GM19438 (cell line): ENCODE measurements at regions not wholly inside any gene's neighbourhood (a gene's known extent, or its start where the extent isn't known, plus 50 kb on each side); places are given as distances from the start of the nearest gene placed in this dataset.
A peak's percentile ranks its signal among the peaks of the same experiment; 100 is the strongest.

Experiments used
- ATAC-seq: cut with Tn5 transposase; IDR thresholded peaks from one replicate; pipeline ENCODE4 v1.9.1; 2021; ENCODE audit warnings: low read depth; ENCODE audit not compliant: unreplicated experiment

DNA sequence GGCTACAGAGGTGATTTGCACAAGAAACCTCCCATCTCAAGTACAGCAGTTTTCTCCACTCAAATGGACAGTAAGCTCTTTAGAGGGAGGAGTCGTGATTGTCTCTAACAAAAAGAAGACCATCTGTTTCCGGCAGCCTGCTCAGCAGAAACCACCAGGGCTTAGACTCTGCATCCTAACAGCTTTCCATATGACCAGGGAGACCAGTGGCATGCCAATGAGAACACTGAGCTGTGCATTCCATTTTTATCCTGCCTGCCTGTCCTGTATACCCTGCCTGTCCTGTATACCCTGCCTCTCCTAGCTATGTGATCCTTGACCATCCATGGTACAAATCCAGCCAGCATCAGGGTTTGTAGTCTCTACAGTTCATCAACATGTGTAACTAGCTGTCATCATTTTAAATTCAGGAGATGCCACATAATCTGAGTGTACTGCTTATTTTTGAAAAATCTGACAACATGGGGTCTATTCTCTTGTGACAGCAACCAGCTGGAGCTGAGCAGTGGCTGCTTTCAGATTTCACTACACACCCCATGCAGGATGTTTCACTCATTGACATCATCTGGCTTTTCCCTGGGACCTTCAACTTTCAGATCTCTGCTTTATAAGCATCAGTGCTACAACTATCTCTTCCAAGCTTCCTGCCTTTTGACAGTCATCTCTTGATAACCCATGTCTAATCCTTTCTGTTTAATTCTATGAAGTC is 50.5 kb upstream of the POU2AF2 start:
- ATAC-seq, result no peak

DNA sequence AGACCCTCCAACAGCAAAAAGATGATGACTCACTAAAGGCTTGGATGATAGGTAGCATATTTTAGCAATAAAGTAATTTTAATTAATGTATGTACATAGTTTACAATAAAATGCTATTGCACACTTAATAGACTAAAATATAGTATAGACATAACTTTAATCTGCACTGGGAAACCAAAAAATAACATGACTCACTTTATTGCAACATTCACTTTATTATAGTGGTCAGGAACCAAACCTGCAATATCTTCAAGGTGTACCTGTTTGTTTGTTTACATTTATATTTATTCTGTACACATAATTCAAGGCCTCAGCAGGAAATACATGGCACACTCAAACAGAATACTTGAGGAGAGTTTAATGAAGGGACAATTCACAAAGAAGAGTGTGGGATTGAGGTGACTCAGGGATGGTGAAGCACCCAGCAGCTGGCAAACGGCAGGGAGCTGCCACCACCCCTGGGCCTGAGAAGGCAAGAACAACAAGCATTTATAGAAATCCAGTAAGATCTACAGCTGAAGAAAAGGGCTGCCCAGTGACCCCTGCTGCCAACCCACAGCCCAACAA is 51.5 kb upstream of the POU2AF2 start:
- no peak for ATAC-seq

DNA sequence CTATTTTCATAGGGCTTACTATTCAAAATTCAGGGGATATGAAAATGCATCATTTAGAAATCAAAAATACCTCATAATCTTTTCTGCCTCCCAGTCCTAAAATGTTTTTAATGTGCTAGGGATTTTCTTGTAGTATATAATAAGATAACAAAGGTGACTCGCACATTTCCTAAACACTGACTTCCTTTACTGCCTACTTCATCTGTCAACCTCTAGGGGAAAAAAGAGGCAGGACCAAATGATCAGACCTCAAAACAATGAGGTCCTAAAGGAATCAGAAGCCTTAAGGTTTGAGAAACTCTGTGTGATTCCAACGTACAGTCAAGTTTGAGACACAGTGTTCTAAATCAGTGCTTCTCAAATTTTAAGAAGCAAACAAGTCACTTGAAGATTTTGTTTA is 56.1 kb upstream of the POU2AF2 start:
- no peak for ATAC-seq

DNA sequence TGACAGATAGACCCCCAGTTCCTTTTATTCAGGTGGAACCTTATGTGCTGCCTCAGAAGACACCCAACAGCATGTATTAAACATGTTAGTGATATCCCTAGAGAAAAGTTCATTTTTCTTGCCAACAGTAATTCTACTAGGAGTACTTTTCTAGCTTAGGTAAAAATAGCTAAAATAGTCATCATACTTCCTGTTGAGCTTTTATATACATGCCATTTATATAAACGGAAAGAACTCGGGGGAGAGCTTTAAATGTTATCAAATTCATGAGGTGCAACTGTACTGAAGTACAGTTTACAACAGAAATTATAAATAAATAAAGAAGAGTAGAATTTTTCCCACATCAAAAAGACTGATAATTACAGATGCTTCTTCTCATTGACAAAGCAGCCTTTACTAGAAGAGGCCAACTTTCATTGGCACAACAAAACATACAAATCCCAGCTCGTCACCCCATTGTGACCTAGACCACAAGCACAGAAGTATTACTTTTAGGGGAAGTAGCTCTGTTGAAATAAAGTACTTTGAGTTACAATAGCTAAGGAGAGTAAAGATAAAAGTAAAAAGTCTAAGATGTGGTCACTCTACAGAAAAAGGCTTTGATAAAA is 59.1 kb upstream of the POU2AF2 start:
- no peak for ATAC-seq

DNA sequence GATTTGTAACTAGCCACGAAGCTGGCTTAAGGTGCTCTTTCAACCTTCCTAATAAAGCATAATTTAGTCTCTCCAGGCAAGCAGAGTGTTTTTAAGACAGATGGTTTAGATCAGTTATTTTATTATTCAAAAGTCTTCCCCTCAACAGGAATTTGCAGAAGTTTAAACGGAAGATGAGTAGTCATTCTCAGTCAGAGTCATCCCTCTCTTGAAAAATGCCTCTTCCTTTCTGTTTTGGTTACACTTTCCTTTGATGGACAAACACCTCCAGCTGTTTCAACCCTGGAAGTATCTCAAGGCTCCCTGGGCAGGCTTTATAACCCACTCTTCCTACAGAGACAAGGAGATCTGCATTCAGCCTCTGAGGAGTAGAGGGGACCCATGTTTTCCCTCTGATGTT is 60.3 kb upstream of the POU2AF2 start:
- no peak for ATAC-seq

DNA sequence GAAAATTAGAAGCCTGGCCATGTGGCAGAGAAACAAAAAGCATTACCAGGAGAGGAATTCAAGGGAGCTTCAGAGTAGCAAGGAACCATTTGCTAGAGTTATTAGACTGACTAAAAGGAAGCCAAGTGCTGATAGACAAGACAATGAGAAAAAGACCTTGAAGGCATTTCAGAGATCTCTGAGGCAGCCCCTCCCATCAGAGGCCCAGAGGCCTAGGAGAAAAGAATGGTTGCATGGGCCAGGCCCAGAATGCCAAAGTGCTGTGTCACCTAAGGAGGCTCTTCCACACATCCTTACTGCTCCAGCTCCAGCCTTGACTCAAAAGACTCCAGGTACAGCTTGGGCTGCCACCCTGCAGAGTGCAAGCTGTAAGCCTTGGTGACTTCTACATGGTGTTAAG is 61.8 kb upstream of the POU2AF2 start:
- no peak for ATAC-seq

DNA sequence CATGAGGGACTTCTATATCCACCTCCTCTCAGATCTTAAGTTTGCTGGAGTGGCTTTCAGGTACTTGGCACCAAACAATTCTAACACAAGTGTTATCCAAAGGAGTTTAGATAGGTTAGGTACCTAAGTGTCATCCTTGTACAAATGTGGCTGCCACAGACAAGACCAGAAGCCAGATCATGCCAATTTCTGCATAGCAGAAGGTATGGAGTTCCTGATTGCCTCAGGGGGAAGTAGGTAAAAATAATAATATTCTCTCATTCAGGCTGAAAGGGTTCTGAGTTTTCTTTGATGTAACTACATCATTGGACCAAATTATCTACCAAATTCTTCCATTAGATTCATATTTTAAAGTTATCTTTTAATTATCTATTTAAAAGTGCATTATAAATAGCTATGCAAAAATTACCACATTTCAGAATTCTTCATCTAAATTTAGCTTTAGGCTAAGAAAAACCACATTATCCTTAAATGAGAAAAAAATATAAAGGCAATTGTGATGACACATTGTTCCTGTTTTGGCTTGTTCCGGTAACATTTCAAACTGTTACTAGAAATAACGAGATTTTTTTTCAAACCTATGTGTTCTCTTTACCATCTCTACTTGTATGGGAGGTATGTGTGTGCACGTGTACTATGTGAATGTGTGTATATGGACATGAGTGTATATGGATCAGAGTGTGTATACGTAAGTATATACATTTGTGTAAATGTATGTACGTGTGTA is 66.2 kb upstream of the POU2AF2 start:
- ATAC-seq, result no peak

DNA sequence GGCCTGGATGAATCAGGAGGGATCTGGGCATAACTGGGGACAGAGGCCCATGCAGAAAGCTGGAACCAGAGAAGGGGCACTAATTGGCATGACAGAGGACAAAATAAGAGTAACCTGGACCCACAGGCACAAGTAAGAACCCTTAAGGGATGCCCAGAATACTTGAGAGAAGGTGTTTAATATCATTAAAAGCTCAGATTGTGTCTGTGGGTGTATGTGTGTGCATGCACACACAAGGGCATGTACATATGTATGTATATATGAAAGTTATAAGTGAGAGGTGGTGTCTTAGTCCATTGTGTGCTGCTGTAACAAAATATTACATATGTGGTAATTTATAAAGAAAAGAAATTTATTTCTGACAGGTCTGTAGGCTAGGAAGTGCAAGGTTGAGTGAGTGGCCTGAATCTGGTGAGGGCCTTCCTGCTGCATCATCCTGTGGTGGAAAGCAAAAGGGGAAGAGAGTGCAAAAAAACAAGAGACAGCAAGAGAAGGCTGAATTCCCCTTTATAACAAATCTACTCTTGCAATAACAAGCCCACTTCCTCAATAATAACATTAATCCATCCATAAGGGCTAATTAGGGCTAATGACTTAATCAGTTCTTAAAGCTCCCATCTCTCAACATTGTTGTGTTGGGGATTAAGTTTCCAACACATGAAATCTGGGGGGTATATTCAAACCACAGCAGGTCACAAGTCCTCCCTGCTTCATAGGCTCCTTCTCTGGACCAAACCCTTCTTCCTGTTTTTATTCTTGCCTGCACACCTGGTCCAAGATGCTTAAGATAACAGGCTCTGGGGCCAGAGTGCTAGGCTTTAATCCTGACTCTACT is 68.3 kb upstream of the POU2AF2 start:
- ATAC-seq, result peak; percentile 74

DNA sequence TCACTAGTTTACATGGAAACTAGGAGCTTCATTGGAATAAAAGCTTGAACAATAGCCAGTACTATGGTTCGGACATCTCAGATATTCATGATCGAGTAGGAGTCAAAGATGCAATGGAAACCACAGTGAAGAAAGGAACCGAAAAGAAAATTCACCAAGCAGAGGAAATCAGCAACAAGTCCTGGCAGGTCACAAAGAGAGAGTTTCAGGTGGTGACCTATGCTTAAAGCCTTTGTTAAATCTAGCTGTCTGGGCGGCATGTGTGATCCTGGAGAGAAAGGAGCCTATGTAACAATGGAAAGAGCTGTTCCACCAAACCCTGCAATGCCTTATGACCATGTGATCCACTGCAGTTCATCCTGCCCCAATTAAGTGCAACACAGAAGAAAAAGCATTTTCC is 68.9 kb upstream of the POU2AF2 start:
- ATAC-seq, result no peak

DNA sequence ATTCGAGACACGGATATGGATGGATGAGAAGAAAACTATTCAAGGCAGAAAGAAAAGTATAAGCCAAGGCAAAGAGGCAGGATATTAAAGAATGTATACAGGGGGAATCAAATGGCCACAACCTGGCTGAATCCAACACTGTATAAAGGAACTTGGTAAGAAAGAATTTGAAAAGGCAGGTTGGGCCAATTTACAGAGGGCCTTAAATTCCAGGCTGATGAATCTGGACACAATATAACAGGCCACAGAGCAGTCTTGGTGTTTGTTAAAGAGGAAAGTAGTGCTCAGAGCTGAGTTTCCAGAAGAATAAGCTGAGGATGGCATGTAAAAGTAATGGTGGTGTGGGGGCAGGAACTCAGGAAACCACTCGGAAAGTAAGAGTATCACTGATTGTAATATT is 72.3 kb upstream of the POU2AF2 start:
- no peak for ATAC-seq

DNA sequence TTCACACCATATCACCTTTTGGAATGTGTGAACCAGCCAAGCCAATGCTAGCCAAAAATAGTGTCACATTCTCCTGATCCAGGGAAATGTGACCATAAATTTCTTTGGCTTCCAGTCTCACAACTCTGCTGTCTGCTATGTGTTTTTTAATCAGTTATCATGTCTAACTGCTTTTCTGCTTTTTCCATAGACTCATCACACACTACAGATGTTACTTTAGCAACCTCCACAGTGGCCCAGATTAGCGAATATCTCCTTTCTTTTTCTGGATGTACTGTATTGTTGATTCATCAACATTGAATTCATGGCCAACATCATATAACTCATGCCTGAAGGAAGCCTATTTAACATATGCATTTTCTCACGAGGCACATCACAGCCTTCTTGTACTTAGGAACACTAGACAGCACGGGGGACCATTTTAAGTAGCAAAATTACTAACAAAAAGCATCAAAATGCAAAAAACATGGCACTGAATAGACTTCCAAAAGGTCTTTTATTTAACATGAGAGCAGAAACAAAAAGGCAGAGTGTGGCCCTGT is 73.1 kb upstream of the POU2AF2 start:
- no peak for ATAC-seq

DNA sequence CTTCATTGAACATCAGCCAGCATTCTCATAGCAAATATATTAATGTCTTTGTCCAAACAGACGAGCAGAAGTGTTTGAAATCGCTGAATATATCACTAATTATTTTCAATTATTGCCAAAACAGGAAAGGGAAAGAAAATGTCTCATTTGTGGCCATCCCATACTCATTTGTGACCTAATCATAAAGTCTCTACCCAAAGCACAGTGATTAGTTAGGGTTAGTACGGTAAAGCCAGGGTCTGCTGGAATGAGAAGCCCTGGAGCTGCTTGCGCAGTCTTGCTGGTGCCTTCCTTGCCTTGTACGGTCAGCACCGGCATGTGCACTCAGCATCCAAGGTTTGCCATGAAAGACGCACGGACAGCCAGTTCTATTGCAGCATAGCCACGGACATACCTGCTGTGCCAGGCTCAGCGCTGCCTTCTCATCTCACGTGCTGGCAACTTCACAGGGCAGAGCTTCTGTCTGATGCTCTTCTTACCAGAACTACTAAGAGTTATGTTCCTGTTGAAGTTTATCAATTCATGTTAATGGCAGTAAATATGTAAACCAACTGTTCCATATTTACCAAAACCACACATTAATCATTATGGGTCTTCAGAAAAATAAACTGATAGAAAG is 74.7 kb upstream of the POU2AF2 start:
- no peak for ATAC-seq

DNA sequence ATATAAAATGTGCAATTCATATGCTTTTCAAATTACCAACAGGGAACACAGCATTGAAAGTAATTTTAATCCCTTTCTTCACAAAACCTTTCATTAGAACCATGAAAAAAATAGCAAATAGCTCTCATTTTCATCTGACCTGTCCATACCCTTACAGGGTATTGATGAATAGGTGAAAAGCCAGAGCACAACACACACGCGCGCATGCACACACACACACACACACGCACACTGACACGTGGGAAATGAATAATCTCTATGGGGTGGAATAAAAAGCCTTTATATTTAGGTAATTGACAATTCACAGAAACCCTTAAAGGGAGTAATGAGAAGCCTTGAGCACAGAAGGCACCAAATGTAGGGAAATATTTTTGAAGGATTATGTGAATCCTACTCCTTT is 76.2 kb upstream of the POU2AF2 start:
- ATAC-seq, result no peak

DNA sequence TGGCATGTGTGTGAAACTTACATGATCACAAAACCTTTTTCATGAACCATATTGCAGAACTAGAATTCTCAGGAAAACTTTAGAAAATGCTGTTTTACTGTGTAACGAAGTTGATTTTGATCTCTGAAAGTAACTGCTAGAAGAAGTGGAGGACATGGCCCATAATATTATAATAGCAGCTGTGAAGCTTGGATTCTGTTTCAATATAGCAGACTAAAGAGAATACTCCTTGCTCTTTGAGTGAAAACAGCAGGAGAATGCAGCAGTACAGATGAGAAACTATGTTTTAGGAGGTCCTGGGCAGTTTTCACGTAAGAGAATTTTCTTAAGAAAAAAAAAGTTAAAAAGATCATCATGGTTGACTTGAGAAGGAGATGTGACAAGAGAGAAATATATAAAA is 76.7 kb upstream of the POU2AF2 start:
- ATAC-seq, result no peak

DNA sequence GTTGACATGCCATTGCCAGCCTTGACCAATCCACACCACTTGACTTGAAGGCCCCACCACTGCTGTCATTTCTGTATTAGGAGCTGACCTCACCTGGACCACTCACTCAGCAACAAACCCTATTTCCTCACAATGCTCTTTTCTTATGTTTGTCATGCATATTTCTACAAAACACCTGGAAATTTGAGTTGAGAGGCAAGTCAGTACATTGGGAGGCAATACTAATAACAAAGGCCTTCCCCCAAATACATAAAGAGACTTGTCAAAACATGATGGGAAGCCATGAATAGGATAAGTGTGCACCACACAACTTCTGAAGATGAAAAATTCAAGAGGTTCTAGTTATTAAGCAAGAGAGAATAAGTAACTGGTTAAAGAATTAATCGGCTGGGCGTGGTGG is 77.9 kb upstream of the POU2AF2 start:
- ATAC-seq, result no peak

DNA sequence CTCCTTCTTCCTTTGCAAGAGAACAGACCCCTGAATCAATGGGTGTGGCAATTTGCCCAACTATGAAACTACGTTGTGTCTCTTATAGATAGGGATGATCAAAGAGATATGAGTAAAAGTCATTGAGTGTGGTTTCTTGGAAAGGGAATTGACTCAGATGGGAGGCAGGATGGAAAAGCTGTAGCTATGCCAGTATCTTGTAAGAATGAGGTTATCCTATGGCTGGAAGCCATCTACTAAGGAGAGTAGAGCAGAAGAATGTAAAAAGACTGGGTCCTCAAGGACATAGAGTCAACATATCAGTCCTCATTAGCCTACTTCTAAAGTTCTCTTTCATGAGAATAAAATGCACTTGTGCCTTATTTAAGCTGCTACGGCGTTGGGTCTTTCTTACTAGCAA is 78.9 kb upstream of the POU2AF2 start:
- no peak for ATAC-seq

DNA sequence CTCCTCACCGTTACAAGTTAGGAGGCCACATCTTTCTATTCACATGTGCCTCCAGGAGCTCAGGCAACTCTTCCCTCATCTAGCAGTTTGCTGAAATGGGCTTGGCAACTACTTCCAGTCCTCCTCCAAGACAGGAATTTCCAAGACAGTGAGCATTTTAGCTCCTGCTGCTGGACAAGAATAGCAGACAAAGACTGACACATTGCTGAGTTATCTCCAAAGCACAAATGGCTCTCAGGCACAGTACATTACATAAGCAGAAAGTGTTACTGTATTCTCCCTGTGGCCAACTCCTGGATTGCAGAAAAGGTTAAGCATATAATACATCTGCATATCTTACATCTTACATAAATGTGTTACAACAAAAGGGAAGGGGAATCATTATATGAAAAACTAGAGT is 83.2 kb upstream of the POU2AF2 start:
- ATAC-seq, result no peak

DNA sequence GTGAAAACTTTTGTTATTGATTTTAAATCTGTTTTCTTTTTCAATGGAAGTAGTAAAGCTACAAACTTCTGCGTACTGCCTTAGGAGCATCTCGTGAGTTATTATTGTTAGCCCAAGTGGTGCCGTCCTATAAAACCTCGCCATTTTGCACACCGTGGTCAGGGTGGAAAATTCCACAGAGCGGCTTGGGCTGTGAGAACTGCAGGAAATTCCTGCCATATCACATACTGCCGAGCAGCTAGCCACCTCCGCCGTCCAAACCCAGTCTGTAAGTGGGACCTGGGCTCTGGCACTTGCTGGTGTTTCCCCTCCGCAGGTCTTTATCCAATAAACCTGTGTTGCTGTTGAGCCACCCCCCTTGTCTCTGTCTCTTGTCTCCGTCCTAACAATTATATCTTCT is 88.0 kb upstream of the POU2AF2 start:
- no peak for ATAC-seq

DNA sequence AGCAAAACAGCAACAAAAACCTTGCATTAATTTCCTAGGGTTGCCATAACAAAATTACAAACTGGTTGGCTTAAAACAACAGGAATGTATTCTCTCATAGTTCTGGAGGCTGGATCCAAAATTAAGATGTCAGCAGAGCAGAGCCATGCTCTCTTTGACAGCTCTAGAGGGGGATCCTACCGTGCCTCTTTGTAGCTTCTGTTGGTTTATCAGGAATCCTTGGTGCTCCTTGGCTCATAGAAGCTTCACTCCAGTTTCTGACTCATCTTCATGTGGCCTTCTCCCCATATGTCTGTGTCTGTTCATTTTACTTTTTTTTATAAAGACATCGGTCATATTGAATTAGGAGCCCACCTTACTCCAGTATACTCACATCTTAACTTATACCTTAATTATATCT is 90.5 kb upstream of the POU2AF2 start:
- no peak for ATAC-seq

DNA sequence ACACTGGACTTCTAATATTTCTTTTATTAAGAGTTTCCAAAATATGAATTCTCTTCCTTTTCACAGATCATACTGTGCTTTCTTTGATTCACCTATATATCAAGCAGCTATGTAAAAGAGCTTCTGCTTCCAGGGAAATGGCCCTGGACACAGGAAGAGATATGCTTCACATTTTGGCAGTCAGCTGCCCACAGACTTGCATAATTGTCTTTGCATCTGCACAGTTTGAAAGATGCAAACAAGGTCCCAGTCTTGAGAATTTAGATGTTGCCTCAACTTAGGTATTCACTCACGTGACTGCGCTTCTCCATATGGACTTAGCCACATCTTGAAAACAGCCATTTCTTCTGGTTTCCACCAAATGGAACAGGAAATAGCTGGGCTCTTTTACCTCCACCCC is 92.3 kb upstream of the POU2AF2 start:
- no peak for ATAC-seq
